ENCODE measurements at regions not wholly inside any gene's neighbourhood (a gene's known extent, or its start where the extent isn't known, plus 50 kb on each side); places are given as distances from the start of the nearest gene placed in this dataset.

DNA sequence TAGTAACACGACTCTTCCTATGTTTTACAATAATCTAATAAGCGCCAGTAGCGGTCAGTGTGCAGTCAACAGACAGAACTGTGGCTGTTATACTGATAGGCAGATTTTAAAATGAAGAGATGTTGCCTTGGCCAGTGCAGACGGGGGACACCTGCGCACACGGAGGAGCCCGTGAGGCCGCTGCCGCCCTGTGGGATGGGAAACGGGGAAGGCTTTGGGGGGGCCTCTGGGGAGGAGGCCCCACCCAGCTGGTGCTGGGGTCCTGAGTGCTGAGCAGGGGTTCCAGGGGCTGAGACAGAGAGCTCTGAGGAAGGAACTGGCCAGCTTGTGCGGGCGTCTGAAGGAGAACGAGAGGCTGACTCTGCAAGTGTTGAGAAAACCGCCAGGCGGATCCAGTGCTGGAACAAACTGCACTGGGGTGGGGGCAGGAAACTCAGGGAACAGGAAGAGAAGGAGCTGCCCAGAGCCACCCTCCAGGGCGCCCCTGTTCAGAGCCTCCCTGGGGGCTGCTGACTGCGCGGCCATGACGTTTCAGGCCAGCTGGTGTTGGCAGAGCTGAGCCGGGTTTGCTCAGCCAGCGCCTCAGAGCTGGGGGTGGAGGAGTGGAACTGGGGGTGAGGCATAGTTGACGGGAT is 426.4 kb downstream of the TCERG1L start:
- H3K4me3 ChIP-seq (replicated peaks in 1 of 2; ENCODE audit: low read depth in 2 of 2, low read length in 2 of 2) = no peak overlapping the region
- TF ChIP-seq CTCF (IDR thresholded peaks at IDR 0.05; ENCODE audit: low read depth, low read length) = no peak
- DNase-seq (ENCODE audit: low read depth in 2 of 2) = no peak

DNA sequence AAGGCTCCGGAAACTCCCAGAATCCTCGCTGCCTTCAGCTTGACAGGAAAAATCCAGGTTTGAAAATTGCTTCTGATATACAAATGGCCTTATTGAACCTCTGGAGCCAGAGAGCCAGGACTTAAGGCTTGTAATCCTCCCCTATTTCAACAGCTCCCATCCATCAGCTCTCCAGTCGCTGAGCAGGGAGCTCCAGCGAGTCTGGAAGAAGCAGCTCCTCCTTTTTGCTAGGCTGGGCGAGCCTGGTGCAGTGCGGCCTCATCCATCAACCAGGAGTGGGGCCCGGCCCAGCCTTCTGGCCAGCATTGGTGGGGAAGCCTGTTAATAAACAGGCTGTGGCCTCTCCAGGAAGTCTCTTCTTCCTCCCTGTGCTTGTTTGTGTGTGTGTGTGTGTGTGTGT is 424.4 kb downstream of the TCERG1L start:
- DNase-seq (ENCODE audit: low read depth in 2 of 2) = no peak
- H3K4me3 ChIP-seq (replicated peaks in 1 of 2; ENCODE audit: low read depth in 2 of 2, low read length in 2 of 2) = no peak overlapping the region
- no peak for TF ChIP-seq CTCF (IDR thresholded peaks at IDR 0.05; ENCODE audit: low read depth, low read length)

DNA sequence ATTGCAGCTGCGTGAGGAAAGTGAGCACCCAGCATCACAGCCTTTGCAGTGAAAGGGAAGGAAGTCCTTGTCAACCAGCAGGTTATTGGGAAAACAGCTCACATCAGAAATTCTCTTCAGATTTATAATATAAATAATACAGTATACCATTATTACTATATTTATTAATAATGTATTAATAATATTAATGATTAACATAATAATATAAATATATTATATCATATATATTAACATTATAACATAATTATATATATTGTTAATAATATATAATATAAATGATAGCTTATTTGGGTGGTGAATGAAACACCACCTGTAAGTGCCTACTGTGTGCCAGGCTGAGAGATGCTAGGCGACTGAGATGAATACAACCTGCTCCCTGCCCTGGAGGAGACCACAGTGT is 423.0 kb downstream of the TCERG1L start:
- H3K4me3 ChIP-seq (replicated peaks in 1 of 2; ENCODE audit: low read depth in 2 of 2, low read length in 2 of 2) = no peak overlapping the region
- no peak for TF ChIP-seq CTCF (IDR thresholded peaks at IDR 0.05; ENCODE audit: low read depth, low read length)
- DNase-seq (ENCODE audit: low read depth in 2 of 2) = no peak

DNA sequence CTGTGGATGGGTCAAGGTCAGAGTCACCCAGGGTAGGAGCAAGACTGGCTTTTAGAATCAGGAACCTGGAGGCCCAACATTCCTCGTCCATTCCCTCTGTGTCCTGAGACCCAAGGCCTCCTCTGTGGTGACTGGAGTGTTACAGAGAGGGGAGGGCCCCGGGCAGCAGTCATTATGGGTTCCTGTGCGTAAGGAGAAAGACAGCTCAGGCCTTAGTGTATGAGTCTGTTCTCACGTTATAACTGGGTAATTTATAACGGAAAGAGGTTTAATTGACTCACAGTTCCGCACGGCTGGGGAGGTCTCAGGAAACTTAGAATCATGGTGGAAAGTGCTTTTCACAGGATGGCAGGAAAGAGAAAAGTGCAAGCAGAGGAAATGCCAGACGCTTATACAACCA is 422.3 kb downstream of the TCERG1L start:
- no peak for DNase-seq (ENCODE audit: low read depth in 2 of 2)
- TF ChIP-seq CTCF (IDR thresholded peaks at IDR 0.05; ENCODE audit: low read depth, low read length) = no peak

DNA sequence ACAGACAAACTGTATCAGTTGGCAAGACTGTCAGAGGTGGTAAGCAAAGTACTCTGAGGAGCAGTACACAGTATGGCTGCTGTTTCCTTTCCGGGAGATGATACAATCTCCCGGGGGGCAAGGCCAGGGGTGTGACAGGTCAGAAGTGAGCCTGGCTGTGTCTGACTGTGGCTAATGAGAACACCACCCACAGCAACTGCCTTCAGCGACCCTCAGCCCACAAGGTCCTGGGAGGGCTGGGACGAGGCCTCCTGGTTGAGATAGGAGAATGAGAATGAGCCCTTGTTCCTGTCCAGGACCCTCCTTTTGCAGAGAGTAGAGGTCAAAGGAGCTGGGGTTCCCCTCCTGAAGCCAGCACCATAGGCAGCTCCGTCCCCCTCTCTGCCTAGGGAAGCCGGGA is 421.7 kb downstream of the TCERG1L start:
- no peak for TF ChIP-seq CTCF (IDR thresholded peaks at IDR 0.05; ENCODE audit: low read depth, low read length)
- no peak for DNase-seq (ENCODE audit: low read depth in 2 of 2)
- H3K4me3 ChIP-seq (replicated peaks in 1 of 2; ENCODE audit: low read depth in 2 of 2, low read length in 2 of 2) = no peak overlapping the region

More for the DNA sequence above, 422.3 kb downstream of the TCERG1L start:
- H3K4me3 ChIP-seq (replicated peaks in 1 of 2; ENCODE audit: low read depth in 2 of 2, low read length in 2 of 2) = no peak overlapping the region

- no peak for DNase-seq (ENCODE audit: low read depth in 2 of 2)
- TF ChIP-seq CTCF (IDR thresholded peaks at IDR 0.05; ENCODE audit: low read depth, low read length) = no peak
- H3K4me3 ChIP-seq (replicated peaks in 1 of 2; ENCODE audit: low read depth in 2 of 2, low read length in 2 of 2) = no peak overlapping the region
These were observed 420.5 kb downstream of the TCERG1L start for GRCh38 chr10:130891066-130891465.

- TF ChIP-seq CTCF (IDR thresholded peaks at IDR 0.05; ENCODE audit: low read depth, low read length) = no peak
- H3K4me3 ChIP-seq (replicated peaks in 1 of 2; ENCODE audit: low read depth in 2 of 2, low read length in 2 of 2) = no peak overlapping the region
These were observed 417.1 kb downstream of the TCERG1L start for GRCh38 chr10:130894471-130894870.

More at GRCh38 chr10:130894471-130894870, 417.1 kb downstream of the TCERG1L start:
- no peak for DNase-seq (ENCODE audit: low read depth in 2 of 2)
